Naive thymus-derived CD4-positive, alpha-beta T cell (primary cell): ENCODE measurements at regions not wholly inside any gene's neighbourhood (a gene's known extent, or its start where the extent isn't known, plus 50 kb on each side); places are given as distances from the start of the nearest gene placed in this dataset.
"Not testable (repeated sequence)": the region's sequence is repeated elsewhere in the genome, so short reads cannot be mapped to it uniquely, and the experiment has no call there.

Source experiments
- ATAC-seq: fragments of 150-1000 bp; cut with Tn5 transposase; 2 replicates; pipeline ENCODE4 v1.10.0; 2021; ENCODE audit warnings: mild to moderate bottlenecking, moderate library complexity
- CTCF ChIA-PET: fragments of 350-600 bp; sonication (Branson Sonifier 250); formaldehyde crosslinking; loops from one replicate; lab custom pipeline; 2021; ENCODE audit warnings: antibody characterized with exemption; lab: Charles Lee
- POLR2A ChIA-PET: fragments of 350-600 bp; sonication (Branson Sonifier 250); formaldehyde crosslinking; loops from one replicate; lab custom pipeline; 2021; ENCODE audit warnings: antibody characterized with exemption, inconsistent platforms; lab: Charles Lee
- DNase-seq, 9 donors: peaks; one replicate each; pipeline versions ENCODE4 v3.0.0 to v3.0.0-alpha.2; 2020 to 2022; ENCODE audit warnings: mixed read lengths in 1 of 9
- H3K27ac ChIP-seq: one replicate; pipeline ENCODE4 v1.7.0; 2013; ENCODE audit warnings: mild to moderate bottlenecking, low read depth, low read length, moderate library complexity
- H3K27me3 ChIP-seq, 2 donors: one replicate each; pipeline ENCODE4 v1.7.0; 2013; ENCODE audit warnings: low read length in 2 of 2, mild to moderate bottlenecking in 2 of 2, moderate library complexity in 2 of 2; ENCODE audit not compliant: control insufficient read depth in 2 of 2, insufficient read depth in 2 of 2
- H3K36me3 ChIP-seq, 3 experiments: 1 replicate in 2 of 3; 2 replicates in 1 of 3; pipeline ENCODE4 v1.7.0; 2013; ENCODE audit warnings: low read length in 3 of 3, mild to moderate bottlenecking in 3 of 3, moderate library complexity in 1 of 3; ENCODE audit not compliant: insufficient read depth in 3 of 3, control insufficient read depth in 2 of 3
- H3K4me1 ChIP-seq, 2 donors: one replicate each; pipeline ENCODE4 v1.7.0; 2013; ENCODE audit warnings: low read length in 2 of 2, mild to moderate bottlenecking in 2 of 2, moderate library complexity in 1 of 2; ENCODE audit not compliant: control insufficient read depth in 2 of 2, insufficient read depth in 2 of 2
- H3K4me3 ChIP-seq: 2 replicates; pipeline ENCODE4 v1.7.0; 2013; ENCODE audit warnings: mild to moderate bottlenecking, low read length
- H3K9me3 ChIP-seq, 3 experiments: 1 replicate in 2 of 3; 2 replicates in 1 of 3; pipeline ENCODE4 v1.7.0; 2013; ENCODE audit warnings: low read length in 3 of 3; ENCODE audit not compliant: control insufficient read depth in 2 of 3
- H3K27ac Mint-ChIP-seq, 9 donors: one replicate each; pipeline ENCODE4 v1.8.0; 2020 to 2022; ENCODE audit warnings: mixed read lengths in 9 of 9, mild to moderate bottlenecking in 8 of 9, moderate library complexity in 5 of 9, inconsistent platforms in 2 of 9
- H3K27me3 Mint-ChIP-seq, 5 donors: one replicate each; pipeline ENCODE4 v1.8.0; 2021 to 2022; ENCODE audit warnings: mixed read lengths in 5 of 5, mild to moderate bottlenecking in 1 of 5
- H3K36me3 Mint-ChIP-seq, 5 donors: one replicate each; pipeline ENCODE4 v1.8.0; 2020 to 2022; ENCODE audit warnings: mixed read lengths in 5 of 5, mild to moderate bottlenecking in 3 of 5, inconsistent platforms in 1 of 5
- H3K4me1 Mint-ChIP-seq, 7 donors: one replicate each; pipeline ENCODE4 v1.8.0; 2020 to 2022; ENCODE audit warnings: mixed read lengths in 7 of 7, mild to moderate bottlenecking in 3 of 7, inconsistent platforms in 1 of 7
- H3K4me3 Mint-ChIP-seq, 10 donors: one replicate each; pipeline ENCODE4 v1.8.0; 2020 to 2022; ENCODE audit warnings: mild to moderate bottlenecking in 10 of 10, mixed read lengths in 10 of 10, moderate library complexity in 6 of 10, inconsistent platforms in 2 of 10
- H3K9me3 Mint-ChIP-seq, 11 donors: one replicate each; pipeline ENCODE4 v1.8.0; 2020 to 2022; ENCODE audit warnings: mixed read lengths in 11 of 11, mild to moderate bottlenecking in 4 of 11, inconsistent platforms in 1 of 11, moderate library complexity in 1 of 11
- intact Hi-C, 2 donors: fragments of 100-400 bp; cut with micrococcal nuclease; formaldehyde crosslinking; loops; one replicate each; pipeline ENCODE4 v1.15.1; 2023

DNA sequence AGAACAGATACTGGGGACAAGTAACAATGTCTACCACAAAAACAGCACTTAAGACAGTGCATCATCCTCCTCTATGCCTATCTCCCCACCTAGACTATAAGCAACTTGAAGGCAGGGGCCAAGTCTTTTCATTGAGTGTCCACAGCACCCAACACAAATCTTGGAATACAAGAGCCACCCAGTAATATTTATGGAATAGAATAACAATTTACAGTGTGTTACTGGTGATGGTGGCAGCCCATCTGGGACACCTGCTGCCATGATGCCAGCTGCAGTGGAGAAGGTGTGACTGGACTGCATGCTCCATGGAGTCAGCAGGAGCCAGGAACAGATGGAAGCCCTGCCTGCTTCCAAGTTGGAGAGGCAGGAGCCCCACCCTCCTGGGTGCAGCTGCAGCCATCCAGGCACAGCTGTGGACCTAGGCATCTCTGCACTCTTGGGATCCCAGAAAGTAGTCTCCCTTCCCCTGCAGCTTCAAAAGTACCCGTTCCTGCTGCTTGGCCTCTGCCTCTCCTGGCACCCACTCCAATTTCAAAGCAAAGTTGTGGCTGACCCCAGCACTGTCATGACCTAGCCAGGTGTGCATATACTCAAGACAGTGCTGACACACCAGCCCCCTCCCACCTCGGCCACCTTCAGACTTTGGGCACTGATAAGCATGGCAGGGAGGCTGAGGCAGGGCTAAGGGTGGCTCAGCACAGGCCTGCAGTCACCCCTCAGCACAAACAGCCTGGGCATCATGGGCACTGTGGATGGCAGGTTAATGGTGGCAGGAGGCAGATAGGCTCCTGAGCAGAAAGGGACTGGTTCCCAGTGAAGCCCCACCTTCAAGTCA, 94.5 kb downstream of the TPRA1 start:
- no peak overlapping the region for H3K27ac Mint-ChIP-seq
- no peak overlapping the region for H3K27ac ChIP-seq
- POLR2A ChIA-PET: no interaction called here

GRCh38 chr3:127493924-127494646, 96.4 kb downstream of the TPRA1 start:
- ATAC-seq (no peak), DNase-seq (no peak)
- Mint-ChIP-seq H3K27ac (no peak overlapping the region), H3K36me3 (peaks cover 0 to 5% (median 0%) of the 10 kb centered on the region in 5 donors), H3K9me3 (peaks cover 0 to 9% (median 0%) of the 10 kb centered on the region in 11 donors), H3K27me3 (peaks cover 0 to 34% (median 17%) of the 10 kb centered on the region in 5 donors), H3K4me3 (no peak overlapping the region), H3K4me1 (no peaks in the 10 kb centered on the region)
- H3K27ac ChIP-seq: no peak overlapping the region
- H3K27me3 ChIP-seq: no peaks in the 10 kb centered on the region
- H3K4me3 ChIP-seq: no peak overlapping the region
- no peaks in the 10 kb centered on the region for H3K4me1 ChIP-seq
- ChIA-PET POLR2A (no interaction called here), CTCF (no interaction called here)
- H3K9me3 ChIP-seq: no peaks in the 10 kb centered on the region
- no peaks in the 10 kb centered on the region for H3K36me3 ChIP-seq
- intact Hi-C loops: no loop called here

More for the DNA sequence above, 94.5 kb downstream of the TPRA1 start:
- Mint-ChIP-seq H3K9me3 (peaks cover 0 to 27% (median 14%) of the 10 kb centered on the region in 11 donors), H3K4me3 (no peak overlapping the region), H3K27me3 (peaks cover 4 to 35% (median 22%) of the 10 kb centered on the region in 5 donors), H3K36me3 (peaks cover 0 to 5% (median 3%) of the 10 kb centered on the region in 5 donors), H3K4me1 (no peaks in the 10 kb centered on the region)
- CTCF ChIA-PET: interaction anchor here (0.6 kb wide), 1 partner anchor 384 kb away, joined by 3 read pairs; no protein-coding TSS in a partner anchor
- no peak for DNase-seq
- Histone ChIP-seq H3K4me3 (no peak overlapping the region), H3K9me3 (peaks cover 0 to 5% (median 0%) of the 10 kb centered on the region in 3 experiments), H3K27me3 (no peaks in the 10 kb centered on the region), H3K36me3 (no peaks in the 10 kb centered on the region), H3K4me1 (no peaks in the 10 kb centered on the region)
- intact Hi-C loops: no loop called here
- no peak for ATAC-seq

DNA sequence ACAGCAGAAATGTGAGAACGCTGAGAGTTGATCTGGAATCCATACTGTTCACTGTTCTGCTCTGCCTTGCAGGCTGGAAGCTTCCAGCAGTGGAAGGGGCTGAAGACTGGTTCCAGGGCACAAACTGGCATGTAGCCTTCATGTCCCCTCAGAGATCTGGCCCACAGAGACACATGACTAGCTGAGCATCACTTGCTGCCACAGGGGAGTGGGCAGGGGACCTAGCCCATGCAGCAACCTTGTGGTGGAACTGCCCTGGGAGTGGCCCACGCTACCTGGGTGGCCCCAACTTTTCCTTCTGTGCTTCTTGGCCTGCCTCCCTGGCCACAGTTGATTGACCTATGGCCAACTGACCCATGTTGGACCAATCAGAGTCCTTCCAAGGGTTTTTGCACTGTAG, 98.1 kb downstream of the TPRA1 start:
- CTCF ChIA-PET: no interaction called here
- no peak for DNase-seq
- H3K9me3 ChIP-seq: no peaks in the 10 kb centered on the region
- Mint-ChIP-seq H3K36me3 (no peaks in the 10 kb centered on the region), H3K27ac (no peak overlapping the region), H3K4me1 (no peaks in the 10 kb centered on the region), H3K4me3 (no peak overlapping the region), H3K27me3 (peaks cover 2 to 37% (median 16%) of the 10 kb centered on the region in 5 donors), H3K9me3 (peaks cover 0 to 3% (median 0%) of the 10 kb centered on the region in 11 donors)
- POLR2A ChIA-PET: no interaction called here
- H3K36me3 ChIP-seq: no peaks in the 10 kb centered on the region
- H3K4me3 ChIP-seq: no peak overlapping the region
- intact Hi-C loops: no loop called here
- H3K27me3 ChIP-seq: no peaks in the 10 kb centered on the region
- no peak overlapping the region for H3K27ac ChIP-seq
- H3K4me1 ChIP-seq: no peaks in the 10 kb centered on the region
- ATAC-seq: no peak

DNA sequence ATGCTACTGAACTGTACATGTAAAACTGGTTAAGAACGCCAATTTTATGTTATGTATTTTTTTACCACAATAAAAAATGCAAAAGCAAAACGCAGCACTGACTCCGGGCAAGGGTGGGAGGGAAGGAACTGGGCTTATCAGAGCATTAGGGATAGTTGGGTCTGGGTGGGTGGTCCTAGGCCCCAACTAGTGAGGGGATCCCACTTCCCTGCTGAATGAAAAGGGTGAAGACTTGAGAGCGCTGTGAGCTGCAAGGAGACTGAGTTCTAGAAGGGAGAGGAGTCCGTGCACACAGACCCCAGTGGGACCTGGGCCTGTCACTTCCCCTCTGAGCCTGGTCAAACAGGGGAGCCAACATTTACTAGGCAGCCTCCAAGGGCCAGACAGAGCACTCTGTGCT, 98.6 kb downstream of the TPRA1 start:
- Histone ChIP-seq H3K4me3 (no peak overlapping the region), H3K9me3 (no peaks in the 10 kb centered on the region), H3K4me1 (no peaks in the 10 kb centered on the region), H3K36me3 (no peaks in the 10 kb centered on the region), H3K27ac (no peak overlapping the region), H3K27me3 (no peaks in the 10 kb centered on the region)
- H3K4me3 Mint-ChIP-seq: no peak overlapping the region
- H3K4me1 Mint-ChIP-seq: no peaks in the 10 kb centered on the region
- POLR2A ChIA-PET: no interaction called here
- intact Hi-C loops: no loop called here
- CTCF ChIA-PET: no interaction called here
- peaks cover 0 to 2% (median 0%) of the 10 kb centered on the region in 11 donors for H3K9me3 Mint-ChIP-seq
- no peak for ATAC-seq
- DNase-seq: no peak
- peaks cover 2 to 37% (median 17%) of the 10 kb centered on the region in 5 donors for H3K27me3 Mint-ChIP-seq
- no peaks in the 10 kb centered on the region for H3K36me3 Mint-ChIP-seq
- no peak overlapping the region for H3K27ac Mint-ChIP-seq

GRCh38 chr3:127491323-127491722, 99.2 kb downstream of the TPRA1 start:
- Histone ChIP-seq H3K36me3 (no peaks in the 10 kb centered on the region), H3K27ac (no peak overlapping the region), H3K9me3 (no peaks in the 10 kb centered on the region), H3K4me3 (no peak overlapping the region), H3K4me1 (no peaks in the 10 kb centered on the region), H3K27me3 (no peaks in the 10 kb centered on the region)
- Mint-ChIP-seq H3K9me3 (peaks cover 0 to 2% (median 0%) of the 10 kb centered on the region in 11 donors), H3K4me3 (no peak overlapping the region), H3K27me3 (peaks cover 2 to 37% (median 21%) of the 10 kb centered on the region in 5 donors), H3K4me1 (no peaks in the 10 kb centered on the region), H3K36me3 (no peaks in the 10 kb centered on the region), H3K27ac (no peak overlapping the region)
- ATAC-seq (no peak), DNase-seq (peak in 1 of 9 donors; percentile 6)
- ChIA-PET CTCF (no interaction called here), POLR2A (no interaction called here)
- intact Hi-C loops: no loop called here

GRCh38 chr3:127491024-127491305, 99.6 kb downstream of the TPRA1 start:
- H3K9me3 ChIP-seq, H3K4me1 ChIP-seq, POLR2A ChIA-PET, H3K9me3 Mint-ChIP-seq, DNase-seq, intact Hi-C loops, H3K27ac Mint-ChIP-seq, H3K27ac ChIP-seq, ATAC-seq, H3K27me3 ChIP-seq, H3K36me3 ChIP-seq, H3K4me3 ChIP-seq, H3K4me1 Mint-ChIP-seq, H3K36me3 Mint-ChIP-seq, CTCF ChIA-PET, H3K4me3 Mint-ChIP-seq: not testable (repeated sequence)
- H3K27me3 Mint-ChIP-seq: peaks cover 2 to 38% (median 24%) of the 10 kb centered on the region in 5 donors
